Omental fat pad (tissue), 3 donors: ENCODE measurements at regions not wholly inside any gene's neighbourhood (a gene's known extent, or its start where the extent isn't known, plus 50 kb on each side); places are given as distances from the start of the nearest gene placed in this dataset.

Experiments used
- ATAC-seq: fragments of 150-250 bp; one replicate; pipeline ENCODE4 v1.9.1; 2016; ENCODE audit warnings: mild to moderate bottlenecking, moderate library complexity; ENCODE audit not compliant: low FRiP score
- DNase-seq: peaks from one replicate; pipeline ENCODE4 v3.0.0-alpha.2; 2019; ENCODE audit warnings: low spot score
- TF ChIP-seq, protein P1 (sequence below), 3 donors: fragments of 450-650 bp; IDR thresholded peaks; one replicate each; pipeline ENCODE4 v1.5.1; 2016 to 2017; ENCODE audit warnings: antibody characterized with exemption in 3 of 3, mild to moderate bottlenecking in 3 of 3, moderate library complexity in 2 of 3

DNA sequence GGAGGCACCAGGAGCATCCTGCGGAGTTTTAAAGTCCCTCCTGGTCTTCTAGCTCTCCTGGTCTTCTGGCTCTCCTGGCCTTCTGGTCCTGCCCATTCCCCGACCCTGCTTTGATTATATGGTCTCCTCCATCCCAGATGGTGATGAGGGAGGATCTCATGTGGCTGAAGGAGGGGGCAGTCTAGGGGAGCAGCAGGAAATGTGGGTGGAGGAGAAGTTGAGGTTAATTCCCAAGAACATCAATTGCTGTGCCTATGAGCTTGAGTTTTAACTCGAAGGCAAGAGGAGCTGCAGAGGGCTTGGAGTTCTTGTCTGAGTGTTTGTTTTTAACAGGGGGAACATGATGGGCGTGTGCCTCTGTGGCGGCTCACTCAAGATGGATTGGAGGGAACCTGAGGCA lies 408.8 kb downstream of the MATN1 start:
- ATAC-seq (no peak), DNase-seq (no peak)
- TF ChIP-seq, protein P1, sequence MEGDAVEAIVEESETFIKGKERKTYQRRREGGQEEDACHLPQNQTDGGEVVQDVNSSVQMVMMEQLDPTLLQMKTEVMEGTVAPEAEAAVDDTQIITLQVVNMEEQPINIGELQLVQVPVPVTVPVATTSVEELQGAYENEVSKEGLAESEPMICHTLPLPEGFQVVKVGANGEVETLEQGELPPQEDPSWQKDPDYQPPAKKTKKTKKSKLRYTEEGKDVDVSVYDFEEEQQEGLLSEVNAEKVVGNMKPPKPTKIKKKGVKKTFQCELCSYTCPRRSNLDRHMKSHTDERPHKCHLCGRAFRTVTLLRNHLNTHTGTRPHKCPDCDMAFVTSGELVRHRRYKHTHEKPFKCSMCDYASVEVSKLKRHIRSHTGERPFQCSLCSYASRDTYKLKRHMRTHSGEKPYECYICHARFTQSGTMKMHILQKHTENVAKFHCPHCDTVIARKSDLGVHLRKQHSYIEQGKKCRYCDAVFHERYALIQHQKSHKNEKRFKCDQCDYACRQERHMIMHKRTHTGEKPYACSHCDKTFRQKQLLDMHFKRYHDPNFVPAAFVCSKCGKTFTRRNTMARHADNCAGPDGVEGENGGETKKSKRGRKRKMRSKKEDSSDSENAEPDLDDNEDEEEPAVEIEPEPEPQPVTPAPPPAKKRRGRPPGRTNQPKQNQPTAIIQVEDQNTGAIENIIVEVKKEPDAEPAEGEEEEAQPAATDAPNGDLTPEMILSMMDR (IDR thresholded peaks at IDR 0.05): no peak

DNA sequence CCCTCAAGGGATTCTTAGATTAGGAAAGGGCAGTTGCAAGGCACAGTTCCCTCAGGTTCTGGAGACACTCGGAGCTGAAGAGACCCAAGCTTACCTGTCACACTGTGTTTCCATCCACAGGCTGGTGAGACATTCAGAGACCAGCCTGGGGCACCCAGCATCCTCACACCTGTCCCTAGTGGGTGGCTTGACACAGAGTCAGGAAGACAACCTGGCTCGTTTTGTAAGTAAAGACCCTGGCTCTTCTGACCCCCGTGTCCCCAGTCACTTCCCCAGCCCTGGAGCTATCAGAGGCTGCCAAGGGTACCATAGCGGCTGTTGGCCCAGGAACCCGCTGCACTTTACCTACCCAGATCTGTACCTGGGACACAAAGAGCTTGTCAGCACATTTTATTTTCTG lies 409.8 kb downstream of the MATN1 start:
- TF ChIP-seq, protein P1 (IDR thresholded peaks at IDR 0.05): no peak
- ATAC-seq (no peak), DNase-seq (no peak)

DNA sequence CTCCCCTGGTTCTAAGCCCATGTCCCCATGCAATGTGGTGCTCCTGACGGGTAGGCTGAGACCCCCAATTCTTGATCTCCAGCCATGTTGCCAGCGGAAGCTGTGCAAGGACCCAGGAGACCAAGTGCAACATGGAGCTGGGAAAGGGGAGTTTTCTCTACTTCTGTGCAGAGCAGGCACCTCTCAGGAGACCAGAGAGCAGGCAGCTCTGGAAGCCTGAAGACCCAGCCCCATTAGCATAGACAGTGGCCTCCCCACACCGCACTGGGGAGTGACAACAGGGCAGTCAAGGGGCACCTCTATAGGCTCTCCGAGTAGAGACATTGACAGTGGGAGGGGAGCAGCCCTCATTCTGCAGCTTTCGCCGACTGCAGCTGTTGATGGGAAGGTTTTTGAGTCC lies 410.2 kb downstream of the MATN1 start:
- TF ChIP-seq, protein P1 (IDR thresholded peaks at IDR 0.05): no peak
- DNase-seq (no peak), ATAC-seq (no peak)

DNA sequence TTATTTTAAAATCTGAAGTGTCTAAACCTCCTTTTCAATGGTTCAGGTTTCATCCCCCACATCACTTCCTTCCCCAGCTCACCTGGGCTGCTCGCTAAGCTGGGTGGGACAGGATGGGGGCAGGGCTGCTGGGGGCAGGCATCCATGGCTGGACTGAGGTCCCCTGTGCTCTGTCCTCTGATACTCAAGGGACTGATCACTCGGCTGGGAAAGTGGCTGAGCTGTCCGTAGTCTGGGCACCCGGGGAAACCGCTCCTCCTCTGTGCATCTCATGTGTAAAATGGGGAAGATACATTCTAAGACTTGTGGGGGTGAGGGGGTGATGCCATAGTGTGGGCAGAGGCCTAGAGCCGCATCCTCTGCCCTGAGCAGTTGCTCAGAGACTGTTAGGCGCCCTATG lies 411.2 kb downstream of the MATN1 start:
- ATAC-seq: no peak
- TF ChIP-seq, protein P1 (IDR thresholded peaks at IDR 0.05): no peak
- DNase-seq: no peak

DNA sequence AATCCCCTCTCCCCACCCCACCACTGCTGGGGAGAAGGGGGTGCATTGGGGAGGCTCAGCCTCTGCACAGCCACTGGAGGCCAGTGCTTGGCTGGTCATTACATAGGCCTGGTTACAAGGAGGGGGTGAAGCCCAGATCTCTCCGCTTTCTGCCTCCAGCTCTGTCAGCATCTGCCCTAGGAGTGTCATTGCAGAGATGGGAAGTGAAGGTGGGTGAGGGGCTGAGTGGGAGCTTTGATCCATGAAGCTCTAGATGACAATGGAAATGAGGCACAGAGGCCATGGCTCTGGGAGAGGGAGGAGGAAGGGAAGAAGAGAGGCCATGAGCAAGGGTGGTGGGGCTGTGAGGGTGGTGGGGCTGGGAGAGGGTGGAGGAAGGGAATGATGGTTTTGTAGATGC lies 411.6 kb downstream of the MATN1 start:
- DNase-seq: no peak
- no peak for ATAC-seq
- TF ChIP-seq, protein P1 (IDR thresholded peaks at IDR 0.05): no peak

DNA sequence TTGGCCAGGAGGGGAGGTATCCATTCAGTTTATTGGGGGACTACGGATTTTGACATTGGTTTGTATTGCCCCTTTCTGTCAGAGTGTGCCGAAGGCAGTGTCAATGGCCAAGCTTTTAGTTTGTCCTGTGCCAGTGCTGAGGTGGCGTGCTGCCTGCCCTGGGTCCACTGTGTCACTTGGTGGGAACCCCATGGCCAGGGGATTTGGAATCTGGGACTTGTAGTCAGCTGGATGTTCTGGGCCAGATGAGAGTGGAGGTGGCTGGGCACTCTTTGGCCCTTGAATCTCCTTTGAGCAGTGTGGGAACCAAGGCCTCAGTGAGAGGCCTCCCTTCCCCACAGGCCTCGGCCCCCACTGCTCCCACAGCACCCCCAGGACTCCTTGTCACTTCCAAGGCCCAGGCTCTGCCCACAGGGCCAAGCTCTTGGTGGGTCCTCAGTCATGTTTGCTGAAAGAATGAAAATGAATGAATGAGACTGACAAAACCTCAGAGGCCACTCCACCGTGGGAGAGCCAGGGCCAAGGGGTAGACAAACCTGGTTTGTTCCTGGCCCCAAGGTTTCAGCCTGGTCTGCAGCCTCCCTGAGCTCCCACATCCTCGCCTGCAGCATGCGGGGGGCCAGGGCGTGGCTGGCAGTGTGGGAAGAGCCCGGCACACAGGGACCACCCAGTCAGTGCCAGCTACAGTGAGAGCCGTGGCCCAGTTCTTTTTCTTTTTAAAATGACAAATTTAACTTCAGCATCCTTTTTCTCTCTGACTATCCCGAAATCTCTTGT lies 412.2 kb downstream of the MATN1 start:
- TF ChIP-seq, protein P1 (IDR thresholded peaks at IDR 0.05): no peak
- no peak for DNase-seq
- no peak for ATAC-seq

DNA sequence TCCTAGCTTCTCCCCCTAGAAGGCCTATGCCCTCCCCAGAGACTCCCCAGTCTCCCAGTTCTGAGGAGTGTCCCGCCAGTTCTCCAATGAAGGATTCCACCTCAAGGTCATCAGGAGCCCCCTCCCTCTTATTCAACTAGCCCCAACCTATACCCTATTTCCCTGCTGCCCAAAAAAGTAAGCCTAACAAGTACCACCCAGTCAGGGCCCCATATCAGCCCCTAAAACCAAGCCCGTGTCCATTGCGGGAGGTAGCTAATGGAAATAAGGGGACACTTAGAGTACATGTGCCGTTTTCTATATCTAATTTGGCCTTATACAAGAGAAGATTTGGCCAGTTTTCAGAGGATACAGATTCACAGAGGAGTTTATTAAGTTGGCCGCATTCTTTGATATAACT lies 416.2 kb downstream of the MATN1 start:
- DNase-seq (no peak), ATAC-seq (no peak)
- TF ChIP-seq, protein P1 (IDR thresholded peaks at IDR 0.05): no peak
